Uterus (tissue), 3 donors: ENCODE measurements at regions not wholly inside any gene's neighbourhood (a gene's known extent, or its start where the extent isn't known, plus 50 kb on each side); places are given as distances from the start of the nearest gene placed in this dataset.

Source experiments
- DNase-seq, 2 donors: peaks; one replicate each; pipeline ENCODE4 v3.0.0-alpha.2; 2019 to 2020
- H3K27ac ChIP-seq, 2 donors: fragments of 200-600 bp; sonication (generic); 1 replicate in 1 of 2; 2 replicates in 1 of 2; pipeline ENCODE4 v1.5.1; 2016 to 2018
- H3K27me3 ChIP-seq, 2 donors: fragments of 200-600 bp; sonication (generic); one replicate each; pipeline ENCODE4 v1.5.1; 2018 to 2019; ENCODE audit warnings: control low read depth in 1 of 2
- H3K36me3 ChIP-seq, 2 donors: fragments of 200-600 bp; sonication (generic); one replicate each; pipeline ENCODE4 v1.5.1; 2019; ENCODE audit warnings: control low read depth in 1 of 2
- H3K4me1 ChIP-seq, 2 donors: fragments of 200-600 bp; sonication (generic); one replicate each; pipeline ENCODE4 v1.5.1; 2018 to 2019; ENCODE audit warnings: control low read depth in 1 of 2
- H3K4me3 ChIP-seq, 2 donors: fragments of 200-600 bp; sonication (generic); 1 replicate in 1 of 2; 2 replicates in 1 of 2; pipeline ENCODE4 v1.5.1; 2018 to 2019; ENCODE audit warnings: mild to moderate bottlenecking in 1 of 2
- H3K9me3 ChIP-seq, 2 donors: fragments of 200-600 bp; sonication (generic); one replicate each; pipeline ENCODE4 v1.5.1; 2019; ENCODE audit warnings: control low read depth in 1 of 2
- POLR2A ChIP-seq, 2 donors: fragments of 450-650 bp; IDR thresholded peaks; one replicate each; pipeline ENCODE4 v1.6.1; 2016; ENCODE audit warnings: antibody characterized with exemption in 2 of 2, mild to moderate bottlenecking in 1 of 2, moderate library complexity in 1 of 2
- intact Hi-C: fragments of 100-400 bp; cut with DNase I; formaldehyde crosslinking; loops from one replicate; pipeline ENCODE4 v1.15.1; 2023; ENCODE audit warnings: low total_unique reads
- TF ChIP-seq, protein P1 (sequence below), 4 experiments: fragments of 200-600 bp in 2 of 4; fragments of 450-650 bp in 2 of 4; sonication (generic) in 2 of 4; IDR thresholded peaks; one replicate each; pipeline ENCODE4 v1.5.1; 2016 to 2019; ENCODE audit warnings: antibody characterized with exemption in 4 of 4, mild to moderate bottlenecking in 2 of 4, moderate library complexity in 1 of 4
- donor health status: DM: yes; HTN: yes; CAD: no.

DNA sequence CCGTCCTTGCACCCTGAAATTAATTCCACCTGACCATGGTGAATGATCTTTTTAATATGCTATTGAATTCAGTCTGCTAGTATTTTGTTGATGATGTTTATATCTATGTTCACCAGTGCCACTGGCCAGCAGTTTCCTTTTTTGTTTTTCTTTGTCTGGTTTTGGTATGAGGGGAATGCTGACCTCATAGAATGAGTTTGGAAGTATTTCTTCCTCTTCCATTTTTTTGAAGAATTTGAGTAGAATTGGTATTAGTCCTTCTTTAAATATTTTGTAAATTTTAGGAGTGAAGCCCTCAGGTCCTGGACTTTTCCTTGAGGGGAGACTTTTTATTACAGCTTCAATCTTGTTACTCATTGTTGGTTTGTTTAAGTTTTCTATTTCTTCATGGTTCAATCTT, 231.6 kb downstream of the MRPL39 start:
- intact Hi-C loops = no loop called here
- Histone ChIP-seq H3K9me3 (no peaks in the 10 kb centered on the region), H3K36me3 (no peaks in the 10 kb centered on the region), H3K27me3 (no peaks in the 10 kb centered on the region), H3K4me3 (no peak overlapping the region), H3K27ac (no peak overlapping the region), H3K4me1 (no peaks in the 10 kb centered on the region)
- TF ChIP-seq, protein P1, sequence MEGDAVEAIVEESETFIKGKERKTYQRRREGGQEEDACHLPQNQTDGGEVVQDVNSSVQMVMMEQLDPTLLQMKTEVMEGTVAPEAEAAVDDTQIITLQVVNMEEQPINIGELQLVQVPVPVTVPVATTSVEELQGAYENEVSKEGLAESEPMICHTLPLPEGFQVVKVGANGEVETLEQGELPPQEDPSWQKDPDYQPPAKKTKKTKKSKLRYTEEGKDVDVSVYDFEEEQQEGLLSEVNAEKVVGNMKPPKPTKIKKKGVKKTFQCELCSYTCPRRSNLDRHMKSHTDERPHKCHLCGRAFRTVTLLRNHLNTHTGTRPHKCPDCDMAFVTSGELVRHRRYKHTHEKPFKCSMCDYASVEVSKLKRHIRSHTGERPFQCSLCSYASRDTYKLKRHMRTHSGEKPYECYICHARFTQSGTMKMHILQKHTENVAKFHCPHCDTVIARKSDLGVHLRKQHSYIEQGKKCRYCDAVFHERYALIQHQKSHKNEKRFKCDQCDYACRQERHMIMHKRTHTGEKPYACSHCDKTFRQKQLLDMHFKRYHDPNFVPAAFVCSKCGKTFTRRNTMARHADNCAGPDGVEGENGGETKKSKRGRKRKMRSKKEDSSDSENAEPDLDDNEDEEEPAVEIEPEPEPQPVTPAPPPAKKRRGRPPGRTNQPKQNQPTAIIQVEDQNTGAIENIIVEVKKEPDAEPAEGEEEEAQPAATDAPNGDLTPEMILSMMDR (IDR thresholded peaks at IDR 0.05) = no peak
- TF ChIP-seq POLR2A (IDR thresholded peaks at IDR 0.05) = no peak
- no peak for DNase-seq

DNA sequence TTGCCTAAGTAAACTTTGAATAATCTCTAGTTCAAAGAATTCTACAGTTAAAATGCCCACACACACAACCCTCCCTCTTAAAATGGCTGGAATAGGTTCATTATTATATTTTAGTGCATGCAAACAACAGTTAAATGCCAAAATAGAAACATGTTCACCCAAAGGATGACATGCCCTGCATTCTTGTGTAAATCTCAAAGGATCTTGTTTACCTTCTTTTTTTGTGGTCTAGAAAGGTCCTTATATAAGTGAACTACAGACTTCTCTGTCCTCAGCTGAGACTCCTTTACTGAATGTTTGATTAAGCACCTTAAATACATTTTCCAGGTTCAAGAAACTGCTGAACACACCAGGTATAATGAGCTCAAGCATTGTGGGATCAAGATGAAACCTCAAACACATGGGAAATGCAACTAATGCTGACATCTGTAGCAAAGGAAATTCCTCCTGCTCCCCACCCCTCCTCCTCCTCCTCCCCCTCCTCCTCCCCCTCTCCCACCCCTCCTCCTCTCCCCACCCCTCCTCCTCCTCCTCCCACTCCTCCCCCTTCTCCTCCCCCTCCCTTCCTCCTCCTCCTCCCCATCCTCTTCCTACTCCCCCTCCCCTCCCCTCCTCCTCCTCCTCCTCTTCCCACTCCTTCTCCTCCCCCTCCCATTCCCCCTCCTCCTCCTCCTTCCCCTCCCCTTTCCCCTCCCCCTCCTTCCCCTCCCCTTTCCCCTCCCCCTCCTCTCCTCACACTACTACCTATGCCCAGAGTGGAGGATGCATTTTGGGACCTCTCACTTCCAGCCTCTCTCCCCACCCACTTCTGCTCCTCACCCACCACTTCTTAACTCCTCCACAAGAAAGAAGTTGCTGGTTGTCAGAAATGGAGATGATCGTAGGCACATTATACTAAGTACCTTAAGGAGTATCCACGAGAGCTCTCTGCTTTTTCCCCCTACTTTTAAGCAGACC, 233.9 kb downstream of the MRPL39 start:
- H3K27ac ChIP-seq = no peak overlapping the region
- TF ChIP-seq, protein P1 (IDR thresholded peaks at IDR 0.05) = no peak
- TF ChIP-seq POLR2A (IDR thresholded peaks at IDR 0.05) = no peak
- no peaks in the 10 kb centered on the region for H3K4me1 ChIP-seq
- intact Hi-C loops = no loop called here
- no peaks in the 10 kb centered on the region for H3K27me3 ChIP-seq
- DNase-seq = no peak
- H3K9me3 ChIP-seq = no peaks in the 10 kb centered on the region
- no peak overlapping the region for H3K4me3 ChIP-seq
- H3K36me3 ChIP-seq = no peaks in the 10 kb centered on the region

DNA sequence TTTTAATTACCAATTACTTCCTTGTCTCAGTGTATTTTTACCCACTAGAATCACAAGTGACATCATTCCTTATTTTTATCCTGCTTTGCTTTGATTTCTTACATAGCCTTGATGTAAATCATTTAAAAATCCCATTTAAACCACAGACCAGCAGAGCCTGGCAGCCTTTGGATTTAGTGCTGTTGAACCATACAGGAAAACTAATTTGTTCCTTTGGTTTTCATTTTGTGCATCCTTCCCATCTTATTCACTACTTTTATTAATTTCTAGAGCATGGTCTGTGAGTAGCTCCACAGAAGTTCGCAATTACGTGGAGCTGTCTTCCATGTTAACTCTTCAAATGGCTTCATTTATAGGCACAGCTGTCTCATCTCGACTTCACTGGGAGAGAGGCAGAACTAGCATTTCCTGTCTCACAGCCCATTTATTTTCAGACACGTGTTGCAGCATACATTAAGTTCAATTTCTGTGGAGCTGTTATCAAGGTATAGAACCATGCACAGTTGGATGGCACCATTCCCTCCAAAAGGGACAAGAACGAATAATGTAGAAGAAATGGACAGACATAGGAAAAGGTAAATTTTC, 235.3 kb downstream of the MRPL39 start:
- DNase-seq = no peak
- TF ChIP-seq, protein P1 (IDR thresholded peaks at IDR 0.05) = no peak
- TF ChIP-seq POLR2A (IDR thresholded peaks at IDR 0.05) = no peak
- no peaks in the 10 kb centered on the region for H3K9me3 ChIP-seq
- no peaks in the 10 kb centered on the region for H3K36me3 ChIP-seq
- intact Hi-C loops = no loop called here
- no peaks in the 10 kb centered on the region for H3K27me3 ChIP-seq
- H3K4me3 ChIP-seq = no peak overlapping the region
- H3K4me1 ChIP-seq = no peaks in the 10 kb centered on the region
- no peak overlapping the region for H3K27ac ChIP-seq

DNA sequence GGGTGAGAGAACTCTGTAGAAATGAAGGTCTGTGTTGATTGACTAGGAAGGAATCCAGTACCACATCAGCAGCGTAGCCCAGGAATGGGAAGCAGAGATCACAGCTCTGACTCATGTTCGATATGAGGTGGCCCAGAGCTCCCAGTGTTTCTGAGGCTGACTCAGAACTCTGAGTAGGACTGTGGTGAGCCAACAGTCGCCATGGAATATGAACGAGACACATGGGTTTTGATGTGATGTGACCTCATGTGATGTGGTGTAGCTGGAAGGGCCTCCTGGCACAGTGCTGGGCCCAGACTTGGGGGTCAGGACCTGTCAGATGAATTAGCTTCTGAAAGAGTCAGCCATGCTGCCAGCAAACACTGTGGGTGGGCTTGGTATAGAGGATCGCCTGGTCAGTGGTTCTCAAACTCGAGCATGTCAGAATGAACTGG, 237.0 kb downstream of the MRPL39 start:
- H3K36me3 ChIP-seq = no peaks in the 10 kb centered on the region
- no peak for TF ChIP-seq POLR2A (IDR thresholded peaks at IDR 0.05)
- TF ChIP-seq, protein P1 (IDR thresholded peaks at IDR 0.05) = no peak
- no peaks in the 10 kb centered on the region for H3K27me3 ChIP-seq
- no peak overlapping the region for H3K4me3 ChIP-seq
- no peak for DNase-seq
- no peak overlapping the region for H3K27ac ChIP-seq
- intact Hi-C loops = no loop called here
- H3K4me1 ChIP-seq = no peaks in the 10 kb centered on the region
- H3K9me3 ChIP-seq = no peaks in the 10 kb centered on the region
